ENCODE measurements at regions not wholly inside any gene's neighbourhood (a gene's known extent, or its start where the extent isn't known, plus 50 kb on each side); places are given as distances from the start of the nearest gene placed in this dataset.
"Not testable (repeated sequence)": the region's sequence is repeated elsewhere in the genome, so short reads cannot be mapped to it uniquely, and the experiment has no call there.

DNA sequence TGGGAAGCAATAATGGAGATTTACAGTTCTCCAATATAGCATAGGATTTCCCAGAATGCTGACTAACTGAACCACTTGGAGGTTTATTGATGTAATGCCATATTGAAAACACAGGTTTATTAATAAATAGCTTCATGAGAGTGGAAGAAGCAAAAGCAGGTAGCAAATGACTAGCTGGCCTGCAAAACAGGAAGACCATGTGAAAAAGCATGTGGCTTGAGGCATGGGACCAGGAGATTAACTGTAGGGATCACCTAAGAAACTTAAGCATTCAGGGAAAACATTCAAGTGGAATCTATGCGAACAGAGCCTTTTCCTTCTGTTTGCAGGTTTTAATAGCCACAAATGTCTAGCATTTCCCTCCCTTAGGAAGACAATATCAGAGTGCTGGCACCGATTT lies 679.7 kb downstream of the ZEB2 start:
- DNase-seq (ENCODE audit: low spot score): no peak
- no peak overlapping the region for H3K27ac Mint-ChIP-seq
- H3K4me1 Mint-ChIP-seq: peaks cover 12% of the 10 kb centered on the region
- Histone ChIP-seq H3K9me3 (ENCODE audit: low read depth) (no peaks in the 10 kb centered on the region), H3K27me3 (no peaks in the 10 kb centered on the region), H3F3A (ENCODE audit: low read depth) (no peaks in the 10 kb centered on the region), H3K27ac (no peak overlapping the region), H2AFZ (replicated peaks) (no peak overlapping the region), H3K4me3 (no peak overlapping the region), H3K9ac (no peak overlapping the region), H3K79me2 (ENCODE audit: low read depth) (no peaks in the 10 kb centered on the region), H3K4me2 (no peak overlapping the region), H3K4me1 (no peaks in the 10 kb centered on the region), H4K20me1 (ENCODE audit: low read depth) (no peaks in the 10 kb centered on the region), H3K36me3 (no peaks in the 10 kb centered on the region)
- TF ChIP-seq EZH2phosphoT487 (IDR thresholded peaks at IDR 0.05) (no peak), EZH2 (IDR thresholded peaks at IDR 0.05) (no peak), CTCF (IDR thresholded peaks at IDR 0.05) (no peak)
- H3K36me3 Mint-ChIP-seq: no peaks in the 10 kb centered on the region
- H3K4me3 Mint-ChIP-seq: no peak overlapping the region
- peaks cover 9% of the 10 kb centered on the region for H3K9me3 Mint-ChIP-seq
- H3K27me3 Mint-ChIP-seq (ENCODE audit: insufficient read depth, low read depth): peaks cover 4% of the 10 kb centered on the region

- Histone ChIP-seq H3K9me3 (ENCODE audit: low read depth) (no peaks in the 10 kb centered on the region), H2AFZ (replicated peaks) (no peak overlapping the region), H3K79me2 (ENCODE audit: low read depth) (no peaks in the 10 kb centered on the region), H4K20me1 (ENCODE audit: low read depth) (no peaks in the 10 kb centered on the region), H3F3A (ENCODE audit: low read depth) (no peaks in the 10 kb centered on the region), H3K36me3 (no peaks in the 10 kb centered on the region), H3K4me1 (no peaks in the 10 kb centered on the region), H3K9ac (no peak overlapping the region), H3K4me2 (no peak overlapping the region), H3K27me3 (no peaks in the 10 kb centered on the region), H3K4me3 (no peak overlapping the region), H3K27ac (no peak overlapping the region)
- Mint-ChIP-seq H3K27ac (no peak overlapping the region), H3K4me1 (peaks cover 12% of the 10 kb centered on the region), H3K36me3 (no peaks in the 10 kb centered on the region), H3K27me3 (ENCODE audit: insufficient read depth, low read depth) (peaks cover 4% of the 10 kb centered on the region), H3K9me3 (peaks cover 9% of the 10 kb centered on the region), H3K4me3 (no peak overlapping the region)
- DNase-seq (ENCODE audit: low spot score): no peak
- TF ChIP-seq CTCF (IDR thresholded peaks at IDR 0.05): no peak
- TF ChIP-seq EZH2 (IDR thresholded peaks at IDR 0.05): no peak
- TF ChIP-seq EZH2phosphoT487 (IDR thresholded peaks at IDR 0.05): no peak
Measured at GRCh38 chr2:143839456-143839855, 680.5 kb downstream of the ZEB2 start.

DNA sequence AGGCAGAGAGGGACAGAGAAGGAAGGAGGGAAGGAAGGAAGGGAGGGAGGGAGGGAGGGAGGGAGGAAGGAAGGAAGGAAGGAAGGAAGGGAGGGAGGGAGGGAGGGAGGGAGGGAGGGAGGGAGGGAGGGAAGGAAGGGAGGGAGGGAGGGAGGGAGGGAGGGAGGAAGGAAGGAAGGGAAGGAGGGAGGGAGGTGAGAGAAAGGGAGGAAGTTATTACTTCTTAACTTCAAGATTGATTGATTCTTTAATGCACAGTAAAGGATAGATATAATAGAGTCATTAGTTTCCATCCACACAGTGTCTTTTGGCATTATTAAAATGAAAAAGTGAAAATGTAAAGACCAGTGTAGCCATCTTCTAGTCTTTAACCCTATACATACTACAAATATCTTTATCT lies 682.9 kb downstream of the ZEB2 start:
- not testable (repeated sequence) for H3K36me3 ChIP-seq; H3K27me3 ChIP-seq; H2AFZ ChIP-seq (replicated peaks); H3K27me3 Mint-ChIP-seq (ENCODE audit: insufficient read depth, low read depth); H3K9ac ChIP-seq; H3K27ac ChIP-seq; H3K9me3 ChIP-seq (ENCODE audit: low read depth); H3K4me3 Mint-ChIP-seq; H3F3A ChIP-seq (ENCODE audit: low read depth); H3K9me3 Mint-ChIP-seq; H3K4me2 ChIP-seq; H3K4me3 ChIP-seq; H3K27ac Mint-ChIP-seq; H3K36me3 Mint-ChIP-seq; H3K79me2 ChIP-seq (ENCODE audit: low read depth); H4K20me1 ChIP-seq (ENCODE audit: low read depth); DNase-seq (ENCODE audit: low spot score)
- H3K4me1 Mint-ChIP-seq: peaks cover 11% of the 10 kb centered on the region
- H3K4me1 ChIP-seq: peaks cover 16% of the 10 kb centered on the region

DNA sequence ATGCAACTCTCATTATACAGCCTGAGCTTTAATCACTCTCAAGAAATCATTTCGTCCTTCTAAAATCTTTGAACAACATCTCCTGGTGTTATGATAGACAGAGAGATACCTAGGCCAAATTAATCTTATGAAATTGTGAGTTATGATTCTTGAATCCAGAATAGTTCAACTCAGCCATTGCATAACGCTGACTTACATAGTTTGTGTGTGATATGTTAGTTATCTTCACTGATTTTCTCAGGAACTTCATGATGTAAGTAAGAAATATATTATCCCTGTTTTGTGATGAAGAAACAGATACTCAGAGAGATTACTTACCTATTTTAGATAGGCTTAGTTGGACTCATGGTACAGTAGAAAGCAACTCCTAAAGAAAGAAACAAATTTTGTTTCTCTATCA lies 684.4 kb downstream of the ZEB2 start:
- Mint-ChIP-seq H3K9me3 (no peaks in the 10 kb centered on the region), H3K36me3 (no peaks in the 10 kb centered on the region), H3K4me3 (no peak overlapping the region), H3K27me3 (ENCODE audit: insufficient read depth, low read depth) (peaks cover 6% of the 10 kb centered on the region), H3K27ac (no peak overlapping the region), H3K4me1 (peaks cover 10% of the 10 kb centered on the region)
- no peaks in the 10 kb centered on the region for H3K27me3 ChIP-seq
- no peaks in the 10 kb centered on the region for H3K9me3 ChIP-seq (ENCODE audit: low read depth)
- H4K20me1 ChIP-seq (ENCODE audit: low read depth): no peaks in the 10 kb centered on the region
- H3K9ac ChIP-seq: no peak overlapping the region
- TF ChIP-seq CTCF (IDR thresholded peaks at IDR 0.05): no peak
- no peak for TF ChIP-seq EZH2phosphoT487 (IDR thresholded peaks at IDR 0.05)
- no peak for TF ChIP-seq EZH2 (IDR thresholded peaks at IDR 0.05)
- no peaks in the 10 kb centered on the region for H3K36me3 ChIP-seq
- H3F3A ChIP-seq (ENCODE audit: low read depth): no peaks in the 10 kb centered on the region
- no peak overlapping the region for H2AFZ ChIP-seq (replicated peaks)
- DNase-seq (ENCODE audit: low spot score): no peak
- peaks cover 23% of the 10 kb centered on the region for H3K4me1 ChIP-seq
- no peak overlapping the region for H3K4me3 ChIP-seq
- H3K79me2 ChIP-seq (ENCODE audit: low read depth): no peaks in the 10 kb centered on the region
- no peak overlapping the region for H3K4me2 ChIP-seq
- no peak overlapping the region for H3K27ac ChIP-seq

All from neural progenitor cell (in vitro differentiated cells).